ENCODE measurements at regions not wholly inside any gene's neighbourhood (a gene's known extent, or its start where the extent isn't known, plus 50 kb on each side); places are given as distances from the start of the nearest gene placed in this dataset.

DNA sequence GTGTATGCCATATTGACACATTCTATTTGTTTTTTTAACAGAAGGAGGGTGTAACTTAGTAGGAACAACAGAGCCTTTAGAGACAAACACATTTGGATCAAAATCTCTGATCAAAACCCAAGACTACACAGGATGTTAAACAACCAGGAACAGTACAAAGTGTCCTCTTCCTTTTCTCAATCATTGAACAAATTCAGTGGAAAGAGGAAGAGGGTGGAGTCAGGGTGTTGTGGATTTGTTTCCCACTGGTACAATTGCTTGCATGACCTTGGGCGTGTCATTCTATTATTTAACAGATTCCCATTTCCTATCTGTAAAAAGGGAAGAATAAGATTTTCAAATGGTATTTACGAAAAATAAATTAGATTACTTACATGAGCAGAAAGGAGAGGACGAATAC lies 1162.8 kb upstream of the PRKX start:
- TF ChIP-seq, protein P1, sequence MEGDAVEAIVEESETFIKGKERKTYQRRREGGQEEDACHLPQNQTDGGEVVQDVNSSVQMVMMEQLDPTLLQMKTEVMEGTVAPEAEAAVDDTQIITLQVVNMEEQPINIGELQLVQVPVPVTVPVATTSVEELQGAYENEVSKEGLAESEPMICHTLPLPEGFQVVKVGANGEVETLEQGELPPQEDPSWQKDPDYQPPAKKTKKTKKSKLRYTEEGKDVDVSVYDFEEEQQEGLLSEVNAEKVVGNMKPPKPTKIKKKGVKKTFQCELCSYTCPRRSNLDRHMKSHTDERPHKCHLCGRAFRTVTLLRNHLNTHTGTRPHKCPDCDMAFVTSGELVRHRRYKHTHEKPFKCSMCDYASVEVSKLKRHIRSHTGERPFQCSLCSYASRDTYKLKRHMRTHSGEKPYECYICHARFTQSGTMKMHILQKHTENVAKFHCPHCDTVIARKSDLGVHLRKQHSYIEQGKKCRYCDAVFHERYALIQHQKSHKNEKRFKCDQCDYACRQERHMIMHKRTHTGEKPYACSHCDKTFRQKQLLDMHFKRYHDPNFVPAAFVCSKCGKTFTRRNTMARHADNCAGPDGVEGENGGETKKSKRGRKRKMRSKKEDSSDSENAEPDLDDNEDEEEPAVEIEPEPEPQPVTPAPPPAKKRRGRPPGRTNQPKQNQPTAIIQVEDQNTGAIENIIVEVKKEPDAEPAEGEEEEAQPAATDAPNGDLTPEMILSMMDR (IDR thresholded peaks at IDR 0.05), result no peak
- no peak for TF ChIP-seq POLR2A (IDR thresholded peaks at IDR 0.05; ENCODE audit: low read depth)
